ENCODE measurements at regions not wholly inside any gene's neighbourhood (a gene's known extent, or its start where the extent isn't known, plus 50 kb on each side); places are given as distances from the start of the nearest gene placed in this dataset.

GRCh38 chr7:124443762-124444161 is 321.8 kb downstream of the GPR37 start:
- TF ChIP-seq, protein P1, sequence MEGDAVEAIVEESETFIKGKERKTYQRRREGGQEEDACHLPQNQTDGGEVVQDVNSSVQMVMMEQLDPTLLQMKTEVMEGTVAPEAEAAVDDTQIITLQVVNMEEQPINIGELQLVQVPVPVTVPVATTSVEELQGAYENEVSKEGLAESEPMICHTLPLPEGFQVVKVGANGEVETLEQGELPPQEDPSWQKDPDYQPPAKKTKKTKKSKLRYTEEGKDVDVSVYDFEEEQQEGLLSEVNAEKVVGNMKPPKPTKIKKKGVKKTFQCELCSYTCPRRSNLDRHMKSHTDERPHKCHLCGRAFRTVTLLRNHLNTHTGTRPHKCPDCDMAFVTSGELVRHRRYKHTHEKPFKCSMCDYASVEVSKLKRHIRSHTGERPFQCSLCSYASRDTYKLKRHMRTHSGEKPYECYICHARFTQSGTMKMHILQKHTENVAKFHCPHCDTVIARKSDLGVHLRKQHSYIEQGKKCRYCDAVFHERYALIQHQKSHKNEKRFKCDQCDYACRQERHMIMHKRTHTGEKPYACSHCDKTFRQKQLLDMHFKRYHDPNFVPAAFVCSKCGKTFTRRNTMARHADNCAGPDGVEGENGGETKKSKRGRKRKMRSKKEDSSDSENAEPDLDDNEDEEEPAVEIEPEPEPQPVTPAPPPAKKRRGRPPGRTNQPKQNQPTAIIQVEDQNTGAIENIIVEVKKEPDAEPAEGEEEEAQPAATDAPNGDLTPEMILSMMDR (IDR thresholded peaks at IDR 0.05): no peak
- TF ChIP-seq SIN3A (IDR thresholded peaks at IDR 0.05; ENCODE audit: borderline replicate concordance, low read depth, low read length): no peak
- TF ChIP-seq IRF3 (IDR thresholded peaks at IDR 0.05; ENCODE audit: low read depth, low read length): no peak
- TF ChIP-seq MAX (IDR thresholded peaks at IDR 0.05; ENCODE audit: low read depth): no peak
- TF ChIP-seq TCF12 (IDR thresholded peaks at IDR 0.05): no peak
- no peak for TF ChIP-seq MXI1 (IDR thresholded peaks at IDR 0.05; ENCODE audit: low read depth, low read length)
- TF ChIP-seq EP300 (IDR thresholded peaks at IDR 0.05; ENCODE audit: borderline replicate concordance in 1 of 2, low read depth in 1 of 2, low read length in 1 of 2): no peak
- TF ChIP-seq EZH2phosphoT487 (IDR thresholded peaks at IDR 0.05; ENCODE audit: borderline replicate concordance, low read depth): no peak
- no peak for TF ChIP-seq MEF2A (IDR thresholded peaks at IDR 0.05; ENCODE audit: borderline replicate concordance, low read depth)
- TF ChIP-seq, protein P2, sequence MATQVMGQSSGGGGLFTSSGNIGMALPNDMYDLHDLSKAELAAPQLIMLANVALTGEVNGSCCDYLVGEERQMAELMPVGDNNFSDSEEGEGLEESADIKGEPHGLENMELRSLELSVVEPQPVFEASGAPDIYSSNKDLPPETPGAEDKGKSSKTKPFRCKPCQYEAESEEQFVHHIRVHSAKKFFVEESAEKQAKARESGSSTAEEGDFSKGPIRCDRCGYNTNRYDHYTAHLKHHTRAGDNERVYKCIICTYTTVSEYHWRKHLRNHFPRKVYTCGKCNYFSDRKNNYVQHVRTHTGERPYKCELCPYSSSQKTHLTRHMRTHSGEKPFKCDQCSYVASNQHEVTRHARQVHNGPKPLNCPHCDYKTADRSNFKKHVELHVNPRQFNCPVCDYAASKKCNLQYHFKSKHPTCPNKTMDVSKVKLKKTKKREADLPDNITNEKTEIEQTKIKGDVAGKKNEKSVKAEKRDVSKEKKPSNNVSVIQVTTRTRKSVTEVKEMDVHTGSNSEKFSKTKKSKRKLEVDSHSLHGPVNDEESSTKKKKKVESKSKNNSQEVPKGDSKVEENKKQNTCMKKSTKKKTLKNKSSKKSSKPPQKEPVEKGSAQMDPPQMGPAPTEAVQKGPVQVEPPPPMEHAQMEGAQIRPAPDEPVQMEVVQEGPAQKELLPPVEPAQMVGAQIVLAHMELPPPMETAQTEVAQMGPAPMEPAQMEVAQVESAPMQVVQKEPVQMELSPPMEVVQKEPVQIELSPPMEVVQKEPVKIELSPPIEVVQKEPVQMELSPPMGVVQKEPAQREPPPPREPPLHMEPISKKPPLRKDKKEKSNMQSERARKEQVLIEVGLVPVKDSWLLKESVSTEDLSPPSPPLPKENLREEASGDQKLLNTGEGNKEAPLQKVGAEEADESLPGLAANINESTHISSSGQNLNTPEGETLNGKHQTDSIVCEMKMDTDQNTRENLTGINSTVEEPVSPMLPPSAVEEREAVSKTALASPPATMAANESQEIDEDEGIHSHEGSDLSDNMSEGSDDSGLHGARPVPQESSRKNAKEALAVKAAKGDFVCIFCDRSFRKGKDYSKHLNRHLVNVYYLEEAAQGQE (IDR thresholded peaks at IDR 0.05; ENCODE audit: low read depth, low read length): no peak
- TF ChIP-seq ZBTB33 (IDR thresholded peaks at IDR 0.05; ENCODE audit: borderline replicate concordance, low read depth): no peak
- TF ChIP-seq POLR2AphosphoS5 (IDR thresholded peaks at IDR 0.05; ENCODE audit: low read depth, low read length): no peak
- no peak for TF ChIP-seq JUND (IDR thresholded peaks at IDR 0.05)
- no peak for TF ChIP-seq RAD21 (IDR thresholded peaks at IDR 0.05; ENCODE audit: low read length)

Measured in SK-N-SH (cell line).